GM12873 (cell line): ENCODE measurements at regions not wholly inside any gene's neighbourhood (a gene's known extent, or its start where the extent isn't known, plus 50 kb on each side); places are given as distances from the start of the nearest gene placed in this dataset.

Experiments used
- CTCF ChIP-seq: IDR thresholded peaks from 2 replicates; pipeline ENCODE4 v1.5.1; 2012; ENCODE audit warnings: low read depth, mild to moderate bottlenecking, moderate library complexity, low read length, control low read depth; ENCODE audit not compliant: insufficient read depth; ENCODE audit errors: missing control alignments

- TF ChIP-seq CTCF = no peak
These were observed 116.3 kb upstream of the PPP2R2D start for GRCh38 chr10:131784363-131785120.

GRCh38 chr10:131785121-131785460 is 115.7 kb upstream of the PPP2R2D start:
- TF ChIP-seq CTCF = no peak

GRCh38 chr10:131786756-131787605 is 113.8 kb upstream of the PPP2R2D start:
- peak; percentile 54 for TF ChIP-seq CTCF

GRCh38 chr10:131787961-131788360 is 112.8 kb upstream of the PPP2R2D start:
- no peak for TF ChIP-seq CTCF

GRCh38 chr10:131788386-131788785 is 112.4 kb upstream of the PPP2R2D start:
- TF ChIP-seq CTCF = no peak

GRCh38 chr10:131789516-131789915 is 111.3 kb upstream of the PPP2R2D start:
- no peak for TF ChIP-seq CTCF

GRCh38 chr10:131790021-131790420 is 110.8 kb upstream of the PPP2R2D start:
- no peak for TF ChIP-seq CTCF
